ENCODE measurements at regions not wholly inside any gene's neighbourhood (a gene's known extent, or its start where the extent isn't known, plus 50 kb on each side); places are given as distances from the start of the nearest gene placed in this dataset.
"Not testable (repeated sequence)": the region's sequence is repeated elsewhere in the genome, so short reads cannot be mapped to it uniquely, and the experiment has no call there.

- H3K36me3 ChIP-seq = no peaks in the 10 kb centered on the region
- H3K27ac ChIP-seq = peak overlapping the region in 1 of 2 donors; percentile 23
- H3K4me3 ChIP-seq = no peak overlapping the region
- H3K9me3 ChIP-seq = no peaks in the 10 kb centered on the region
- no peak for TF ChIP-seq CTCF (IDR thresholded peaks at IDR 0.05)
- no peak for DNase-seq (ENCODE audit: low spot score)
- H3K27me3 ChIP-seq = no peaks in the 10 kb centered on the region
- H3K4me1 ChIP-seq = no peaks in the 10 kb centered on the region
Measured at GRCh38 chr5:142403583-142403982, 78.8 kb upstream of the SPRY4 start.

- H3K27me3 ChIP-seq = no peaks in the 10 kb centered on the region
- no peak for DNase-seq (ENCODE audit: low spot score)
- TF ChIP-seq CTCF (IDR thresholded peaks at IDR 0.05) = no peak
- no peaks in the 10 kb centered on the region for H3K4me1 ChIP-seq
- H3K4me3 ChIP-seq = no peak overlapping the region
- no peaks in the 10 kb centered on the region for H3K9me3 ChIP-seq
- H3K36me3 ChIP-seq = no peaks in the 10 kb centered on the region
- no peak overlapping the region for H3K27ac ChIP-seq
Measured at GRCh38 chr5:142402752-142403318, 78.0 kb upstream of the SPRY4 start.

GRCh38 chr5:142400415-142400814 lies 75.6 kb upstream of the SPRY4 start:
- DNase-seq (ENCODE audit: low spot score) = no peak
- H3K4me1 ChIP-seq = no peaks in the 10 kb centered on the region
- no peak overlapping the region for H3K4me3 ChIP-seq
- no peak for TF ChIP-seq CTCF (IDR thresholded peaks at IDR 0.05)
- H3K27me3 ChIP-seq = no peaks in the 10 kb centered on the region
- no peaks in the 10 kb centered on the region for H3K9me3 ChIP-seq
- no peaks in the 10 kb centered on the region for H3K36me3 ChIP-seq
- H3K27ac ChIP-seq = no peak overlapping the region

GRCh38 chr5:142399891-142400290 lies 75.1 kb upstream of the SPRY4 start:
- H3K9me3 ChIP-seq = no peaks in the 10 kb centered on the region
- H3K36me3 ChIP-seq = no peaks in the 10 kb centered on the region
- H3K4me3 ChIP-seq = no peak overlapping the region
- H3K27ac ChIP-seq = no peak overlapping the region
- DNase-seq (ENCODE audit: low spot score) = no peak
- no peaks in the 10 kb centered on the region for H3K4me1 ChIP-seq
- TF ChIP-seq CTCF (IDR thresholded peaks at IDR 0.05) = no peak
- no peaks in the 10 kb centered on the region for H3K27me3 ChIP-seq

GRCh38 chr5:142398730-142399055 lies 73.9 kb upstream of the SPRY4 start:
- no peak overlapping the region for H3K27ac ChIP-seq
- no peaks in the 10 kb centered on the region for H3K27me3 ChIP-seq

GRCh38 chr5:142398011-142398729 lies 73.3 kb upstream of the SPRY4 start:
- not testable (repeated sequence) for H3K36me3 ChIP-seq; H3K27me3 ChIP-seq; H3K4me1 ChIP-seq; H3K4me3 ChIP-seq; DNase-seq (ENCODE audit: low spot score); H3K9me3 ChIP-seq; H3K27ac ChIP-seq

More at GRCh38 chr5:142398730-142399055, 73.9 kb upstream of the SPRY4 start:
- TF ChIP-seq CTCF (IDR thresholded peaks at IDR 0.05) = no peak
- DNase-seq (ENCODE audit: low spot score) = no peak
- Histone ChIP-seq H3K4me1 (no peaks in the 10 kb centered on the region), H3K9me3 (no peaks in the 10 kb centered on the region), H3K4me3 (no peak overlapping the region), H3K36me3 (no peaks in the 10 kb centered on the region)
